AG04449 (cell line): ENCODE measurements at regions not wholly inside any gene's neighbourhood (a gene's known extent, or its start where the extent isn't known, plus 50 kb on each side); places are given as distances from the start of the nearest gene placed in this dataset.
"Not testable (repeated sequence)": the region's sequence is repeated elsewhere in the genome, so short reads cannot be mapped to it uniquely, and the experiment has no call there.

Source experiments
- CTCF ChIA-PET: fragments of 350-600 bp; formaldehyde crosslinking; extraction: SDS; loops from one replicate; lab custom pipeline; 2021; ENCODE audit warnings: antibody characterized with exemption; lab: Yijun Ruan, JAX
- POLR2A ChIA-PET: fragments of 400-600, 350-600 bp; formaldehyde crosslinking; extraction: SDS; loops from one replicate; lab custom pipeline; 2020; ENCODE audit warnings: antibody characterized with exemption, inconsistent platforms; lab: Yijun Ruan, JAX
- DNase-seq: peaks from one replicate; pipeline ENCODE4 v3.0.0-alpha.2; 2010; ENCODE audit warnings: low read depth, low spot score
- H3K4me3 ChIP-seq: 2 replicates; pipeline ENCODE4 v1.5.1; 2011; ENCODE audit warnings: low read depth, mild to moderate bottlenecking, control low read depth, low read length
- CTCF ChIP-seq: IDR thresholded peaks from one replicate; pipeline ENCODE4 v1.5.1; 2011; ENCODE audit warnings: mild to moderate bottlenecking, moderate library complexity, low read length, control low read depth, inconsistent platforms; ENCODE audit not compliant: insufficient read depth; ENCODE audit errors: missing control alignments

- CTCF ChIA-PET: no interaction called here
- no peak for TF ChIP-seq CTCF
- H3K4me3 ChIP-seq: no peak overlapping the region
- POLR2A ChIA-PET: no interaction called here
- no peak for DNase-seq
Measured at GRCh38 chr4:97270051-97270450, 873.2 kb downstream of the STPG2 start.

- ChIA-PET POLR2A (no interaction called here), CTCF (no interaction called here)
- DNase-seq: no peak
- H3K4me3 ChIP-seq: no peak overlapping the region
- TF ChIP-seq CTCF: no peak
Measured at GRCh38 chr4:97279391-97279790, 863.9 kb downstream of the STPG2 start.

- no peak for DNase-seq
- ChIA-PET POLR2A (no interaction called here), CTCF (no interaction called here)
- H3K4me3 ChIP-seq: no peak overlapping the region
- TF ChIP-seq CTCF: no peak
Measured at GRCh38 chr4:97300561-97300960, 842.7 kb downstream of the STPG2 start.

- POLR2A ChIA-PET: no interaction called here
- DNase-seq: no peak
- CTCF ChIA-PET: no interaction called here
- no peak for TF ChIP-seq CTCF
- no peak overlapping the region for H3K4me3 ChIP-seq
Measured at GRCh38 chr4:97305351-97305750, 837.9 kb downstream of the STPG2 start.

- H3K4me3 ChIP-seq: no peak overlapping the region
- ChIA-PET CTCF (no interaction called here), POLR2A (no interaction called here)
- TF ChIP-seq CTCF: no peak
- no peak for DNase-seq
Measured at GRCh38 chr4:97309121-97309520, 834.2 kb downstream of the STPG2 start.

GRCh38 chr4:97317201-97317600 lies 826.1 kb downstream of the STPG2 start:
- ChIA-PET CTCF (no interaction called here), POLR2A (no interaction called here)
- DNase-seq: no peak
- no peak for TF ChIP-seq CTCF
- no peak overlapping the region for H3K4me3 ChIP-seq

GRCh38 chr4:97317671-97318070 lies 825.6 kb downstream of the STPG2 start:
- no peak overlapping the region for H3K4me3 ChIP-seq
- ChIA-PET POLR2A (no interaction called here), CTCF (no interaction called here)
- no peak for TF ChIP-seq CTCF
- DNase-seq: no peak

GRCh38 chr4:97325751-97326150 lies 817.5 kb downstream of the STPG2 start:
- POLR2A ChIA-PET, H3K4me3 ChIP-seq, DNase-seq, CTCF ChIA-PET: not testable (repeated sequence)
